GM19351 (cell line): ENCODE measurements at regions not wholly inside any gene's neighbourhood (a gene's known extent, or its start where the extent isn't known, plus 50 kb on each side); places are given as distances from the start of the nearest gene placed in this dataset.
A peak's percentile ranks its signal among the peaks of the same experiment; 100 is the strongest.
"Not testable (repeated sequence)": the region's sequence is repeated elsewhere in the genome, so short reads cannot be mapped to it uniquely, and the experiment has no call there.

Source experiments
- ATAC-seq: cut with Tn5 transposase; IDR thresholded peaks from one replicate; pipeline ENCODE4 v1.9.1; 2021; ENCODE audit warnings: mild to moderate bottlenecking, moderate library complexity; ENCODE audit not compliant: unreplicated experiment

- peak; percentile 53 for ATAC-seq
These were observed 601.6 kb upstream of the USP24 start for GRCh38 chr1:55816456-55817426.

- ATAC-seq: peak; percentile 26
These were observed 600.7 kb upstream of the USP24 start for GRCh38 chr1:55815745-55816455.

- ATAC-seq: no peak
These were observed 599.8 kb upstream of the USP24 start for GRCh38 chr1:55814967-55815366.

GRCh38 chr1:55813618-55814017, 598.5 kb upstream of the USP24 start:
- ATAC-seq: no peak

GRCh38 chr1:55812281-55812680, 597.1 kb upstream of the USP24 start:
- no peak for ATAC-seq

GRCh38 chr1:55808263-55808662, 593.1 kb upstream of the USP24 start:
- ATAC-seq: no peak

GRCh38 chr1:55803429-55803828, 588.3 kb upstream of the USP24 start:
- no peak for ATAC-seq

GRCh38 chr1:55801481-55801880, 586.3 kb upstream of the USP24 start:
- ATAC-seq: no peak

- ATAC-seq: no peak
These were observed 585.3 kb upstream of the USP24 start for GRCh38 chr1:55800503-55800902.

GRCh38 chr1:55793856-55794255, 578.7 kb upstream of the USP24 start:
- ATAC-seq: no peak

GRCh38 chr1:55792870-55793269, 577.7 kb upstream of the USP24 start:
- no peak for ATAC-seq

GRCh38 chr1:55789466-55789865, 574.3 kb upstream of the USP24 start:
- no peak for ATAC-seq

GRCh38 chr1:55786396-55786795, 571.2 kb upstream of the USP24 start:
- ATAC-seq: no peak

- not testable (repeated sequence) for ATAC-seq
These were observed 569.8 kb upstream of the USP24 start for GRCh38 chr1:55784941-55785450.

- no peak for ATAC-seq
These were observed 566.8 kb upstream of the USP24 start for GRCh38 chr1:55781944-55782482.

GRCh38 chr1:55781003-55781402, 565.8 kb upstream of the USP24 start:
- ATAC-seq: no peak

GRCh38 chr1:55777545-55777944, 562.4 kb upstream of the USP24 start:
- no peak for ATAC-seq

GRCh38 chr1:55775007-55775406, 559.8 kb upstream of the USP24 start:
- ATAC-seq: no peak

GRCh38 chr1:55774446-55774845, 559.3 kb upstream of the USP24 start:
- no peak for ATAC-seq

GRCh38 chr1:55773211-55773940, 558.2 kb upstream of the USP24 start:
- no peak for ATAC-seq
